ENCODE measurements at regions not wholly inside any gene's neighbourhood (a gene's known extent, or its start where the extent isn't known, plus 50 kb on each side); places are given as distances from the start of the nearest gene placed in this dataset.
"Not testable (repeated sequence)": the region's sequence is repeated elsewhere in the genome, so short reads cannot be mapped to it uniquely, and the experiment has no call there.

GRCh38 chr5:98330871-98331270 is 442.6 kb upstream of the RGMB start:
- DNase-seq: no peak

GRCh38 chr5:98333921-98334320 is 439.5 kb upstream of the RGMB start:
- no peak for DNase-seq

GRCh38 chr5:98334946-98335345 is 438.5 kb upstream of the RGMB start:
- no peak for DNase-seq

- DNase-seq: no peak
Observed at GRCh38 chr5:98339141-98339848, 434.2 kb upstream of the RGMB start.

- no peak for DNase-seq
Observed at GRCh38 chr5:98341038-98342032, 432.1 kb upstream of the RGMB start.

- DNase-seq: not testable (repeated sequence)
Observed at GRCh38 chr5:98342958-98343660, 430.4 kb upstream of the RGMB start.

- no peak for DNase-seq
Observed at GRCh38 chr5:98349251-98349989, 424.0 kb upstream of the RGMB start.

- no peak for DNase-seq
Observed at GRCh38 chr5:98349990-98350365, 423.5 kb upstream of the RGMB start.

GRCh38 chr5:98354922-98355321 is 418.5 kb upstream of the RGMB start:
- no peak for DNase-seq

- DNase-seq: no peak
Observed at GRCh38 chr5:98360548-98360947, 412.9 kb upstream of the RGMB start.

- DNase-seq: no peak
Observed at GRCh38 chr5:98363157-98363556, 410.3 kb upstream of the RGMB start.

- DNase-seq: no peak
Observed at GRCh38 chr5:98364549-98364948, 408.9 kb upstream of the RGMB start.

- DNase-seq: no peak
Observed at GRCh38 chr5:98365126-98365525, 408.3 kb upstream of the RGMB start.

GRCh38 chr5:98368141-98368540 is 405.3 kb upstream of the RGMB start:
- no peak for DNase-seq

- DNase-seq: no peak
Observed at GRCh38 chr5:98372351-98372750, 401.1 kb upstream of the RGMB start.

GRCh38 chr5:98391921-98392625 is 381.4 kb upstream of the RGMB start:
- no peak for DNase-seq

- not testable (repeated sequence) for DNase-seq
Observed at GRCh38 chr5:98393205-98393604, 380.3 kb upstream of the RGMB start.

GRCh38 chr5:98397081-98397480 is 376.4 kb upstream of the RGMB start:
- no peak for DNase-seq

GRCh38 chr5:98398465-98398864 is 375.0 kb upstream of the RGMB start:
- DNase-seq: no peak

GRCh38 chr5:98401656-98402055 is 371.8 kb upstream of the RGMB start:
- no peak for DNase-seq

- DNase-seq: no peak
Observed at GRCh38 chr5:98402130-98402529, 371.3 kb upstream of the RGMB start.

- no peak for DNase-seq
Observed at GRCh38 chr5:98403131-98403530, 370.3 kb upstream of the RGMB start.

Data from activated CD4-positive, alpha-beta T cell treated with anti-CD3 and anti-CD28 coated beads, Interleukin-2, amount 50 U/mL, for 48 hours (primary cell).